Activated CD4-positive, alpha-beta T cell treated with anti-CD3 and anti-CD28 coated beads, Interleukin-2, Interleukin-4, amounts not matched to agents 100 ng/mL and 50 ng/mL, durations not matched to agents 16 hours and 8 hours (primary cell): ENCODE measurements at regions not wholly inside any gene's neighbourhood (a gene's known extent, or its start where the extent isn't known, plus 50 kb on each side); places are given as distances from the start of the nearest gene placed in this dataset.
"Not testable (repeated sequence)": the region's sequence is repeated elsewhere in the genome, so short reads cannot be mapped to it uniquely, and the experiment has no call there.

ENCODE experiments used
- DNase-seq: peaks from one replicate; pipeline ENCODE4 v3.0.0-alpha.2; 2020; ENCODE audit warnings: low spot score

DNA sequence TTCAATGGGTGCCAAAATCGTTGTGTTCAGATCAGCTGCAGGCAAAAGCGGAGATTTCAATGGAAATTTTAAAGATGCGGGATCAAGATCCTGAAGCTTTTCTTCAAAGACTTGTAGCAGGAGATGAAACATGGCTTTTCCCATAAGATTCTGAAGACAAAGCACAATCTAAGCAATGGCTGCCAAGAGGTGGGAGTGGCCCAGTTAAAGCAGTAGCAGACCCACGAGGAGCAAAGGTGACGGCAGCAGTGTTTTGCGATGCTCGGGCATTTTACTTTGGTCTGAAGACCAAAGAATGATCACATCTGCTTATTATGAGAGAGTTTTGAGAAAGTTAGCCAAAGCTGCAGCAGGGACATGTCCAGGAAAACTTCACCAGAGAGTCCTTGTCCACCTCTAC lies 222.9 kb downstream of the DSC3 start:
- no peak for DNase-seq

DNA sequence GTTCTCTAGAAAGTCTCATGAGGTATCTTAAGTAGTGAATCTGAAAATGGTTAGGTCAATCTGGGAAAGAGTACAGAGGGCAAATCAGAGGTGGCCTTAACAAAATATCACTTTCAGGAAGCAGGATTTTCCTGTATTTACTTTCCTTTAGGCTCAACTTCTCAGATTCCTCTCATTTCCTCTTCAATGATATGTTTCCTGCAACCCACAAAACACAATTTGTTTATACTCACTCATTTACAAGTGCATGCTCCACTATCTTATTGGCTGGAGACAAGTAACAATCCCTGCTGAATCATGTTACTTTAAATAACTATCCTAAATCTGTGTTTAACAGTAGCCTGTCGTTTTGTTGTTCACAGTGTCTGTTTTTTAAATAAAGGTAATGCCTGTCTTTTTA lies 228.1 kb downstream of the DSC3 start:
- DNase-seq = no peak

DNA sequence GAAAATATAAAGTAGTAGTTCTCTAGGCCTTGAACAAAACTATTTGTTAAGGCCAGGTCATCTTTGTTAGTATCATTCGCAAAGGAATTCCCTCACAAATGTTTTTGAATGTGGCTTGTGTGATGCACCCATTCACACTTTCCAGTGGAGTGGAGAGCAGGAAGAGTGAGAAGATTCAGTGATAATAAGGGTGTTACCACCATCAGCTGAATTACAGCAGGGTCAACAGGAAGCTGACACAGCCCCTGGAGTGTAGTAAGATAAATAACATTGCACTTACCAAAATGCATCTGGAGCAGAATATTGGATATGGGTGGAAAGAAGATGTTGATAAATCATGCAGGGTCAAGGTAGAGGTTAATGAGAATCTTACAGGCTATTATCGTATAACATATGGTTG lies 231.0 kb downstream of the DSC3 start:
- no peak for DNase-seq

DNA sequence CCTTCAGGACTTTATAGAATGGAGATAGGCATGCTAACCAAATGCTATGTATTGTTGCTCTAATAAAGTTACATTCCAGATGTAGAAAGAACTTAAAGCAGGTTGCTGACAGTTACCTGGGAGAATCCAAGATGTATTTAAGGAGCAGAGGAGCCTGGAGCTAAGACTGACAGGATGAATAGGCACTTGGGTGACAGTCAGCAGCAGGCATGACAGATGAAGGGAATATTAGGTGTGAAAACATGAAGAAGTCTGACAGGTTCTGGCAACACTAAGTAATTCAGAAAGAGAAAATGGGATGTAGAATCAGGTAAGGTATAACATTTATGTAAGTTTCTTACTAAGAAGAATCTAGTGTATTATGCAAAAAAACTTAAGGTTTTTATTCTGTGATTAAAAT lies 232.0 kb downstream of the DSC3 start:
- DNase-seq = no peak

DNA sequence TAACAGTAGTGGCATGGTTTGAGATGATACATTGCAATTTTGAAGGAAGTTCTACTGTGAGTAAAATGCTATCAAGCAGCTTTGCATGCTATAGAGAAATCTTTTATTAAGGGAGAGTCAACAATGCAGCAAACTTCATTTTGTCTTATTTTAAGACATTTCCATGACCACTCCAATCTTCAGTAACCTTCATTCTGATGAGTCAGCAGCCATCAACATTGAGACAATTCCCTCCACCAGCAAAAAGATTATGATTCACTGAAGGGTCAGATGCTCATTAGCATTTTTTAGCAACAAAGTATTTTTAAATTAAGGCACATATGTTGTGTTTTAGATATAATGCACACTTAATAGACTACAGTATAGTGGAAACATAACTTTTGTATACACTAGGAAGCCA lies 235.7 kb downstream of the DSC3 start:
- no peak for DNase-seq

DNA sequence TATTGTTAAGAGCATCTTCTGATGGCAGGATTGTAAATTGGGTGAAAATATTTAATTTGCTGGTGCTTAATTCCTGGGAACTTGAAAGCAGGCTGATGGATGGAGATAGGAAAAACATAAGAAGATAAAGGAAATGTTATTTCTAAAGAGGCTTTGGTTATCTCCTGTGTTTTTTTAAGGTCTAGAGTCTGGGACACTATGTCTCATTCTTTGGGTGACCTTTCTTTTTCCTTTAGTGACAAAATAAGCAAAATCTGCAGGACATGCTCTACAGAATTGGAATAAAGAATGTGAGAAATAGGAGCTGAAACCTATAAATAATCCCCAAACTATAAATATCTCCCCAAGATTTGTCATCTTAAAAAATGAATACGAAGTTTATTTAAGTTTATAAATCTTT lies 241.7 kb downstream of the DSC3 start:
- no peak for DNase-seq

DNA sequence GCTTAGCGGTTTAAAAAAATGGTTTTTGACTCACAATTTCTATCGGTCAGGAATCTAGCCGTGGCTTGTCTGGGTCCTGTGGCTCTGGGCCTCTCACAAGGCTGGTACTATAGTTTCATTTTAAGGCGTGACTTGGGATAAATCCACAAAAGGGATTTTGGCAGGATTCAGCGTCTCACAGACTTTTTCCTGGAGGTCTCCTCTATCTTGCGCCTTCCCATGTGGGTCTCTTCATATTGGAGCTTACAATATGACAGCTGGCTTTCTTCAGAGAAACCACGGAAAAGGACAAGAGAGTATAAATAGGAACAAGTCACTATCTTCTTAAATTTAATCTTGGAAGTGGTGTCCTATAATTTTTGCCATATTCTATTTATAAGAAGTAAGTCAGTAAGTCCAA lies 250.5 kb downstream of the DSC3 start:
- no peak for DNase-seq

DNA sequence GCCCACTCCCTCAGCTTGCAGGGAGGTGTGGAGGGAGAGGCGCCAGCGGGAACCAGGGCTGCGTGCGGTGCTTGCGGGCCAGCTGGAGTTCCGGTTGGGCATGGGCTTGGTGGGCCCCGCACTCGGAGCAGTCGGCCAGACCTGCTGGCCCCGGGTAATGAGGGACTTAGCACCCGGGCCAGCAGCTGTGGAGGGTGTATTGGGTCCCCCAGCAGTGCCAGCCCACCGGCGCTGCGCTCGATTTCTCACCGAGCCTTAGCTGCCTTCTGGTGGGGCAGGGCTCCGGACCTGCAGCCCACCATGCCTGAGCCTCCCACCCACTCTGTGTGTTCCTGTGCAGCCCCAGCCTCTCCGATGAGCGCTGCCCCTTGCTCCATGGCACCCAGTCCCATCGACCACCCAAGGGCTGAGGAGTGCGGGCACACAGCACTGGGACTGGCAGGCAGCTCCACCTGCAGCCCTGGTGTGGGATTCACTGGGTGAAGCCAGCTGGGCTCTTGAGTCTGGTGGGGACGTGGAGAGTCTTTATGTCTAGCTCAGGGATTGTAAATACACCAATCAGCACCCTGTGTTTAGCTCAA lies 254.0 kb downstream of the DSC3 start:
- not testable (repeated sequence) for DNase-seq

DNA sequence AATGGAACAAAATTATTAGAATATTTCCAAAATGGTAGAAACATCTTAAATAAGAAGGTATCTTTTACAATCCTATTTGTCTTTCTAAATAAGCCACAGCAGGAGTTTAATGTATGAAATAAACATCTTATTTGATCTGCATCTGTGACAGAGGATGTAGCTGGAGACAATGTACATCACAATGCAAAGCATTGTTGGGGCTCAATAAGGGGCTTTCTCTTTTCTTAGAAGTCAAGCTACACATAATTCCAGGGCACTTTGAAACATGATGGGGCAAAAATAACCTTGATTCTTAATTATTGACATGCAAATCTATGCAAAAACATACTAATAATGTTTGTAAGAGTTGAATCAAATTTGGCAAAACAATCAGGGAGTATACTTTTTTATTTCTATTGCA lies 255.1 kb downstream of the DSC3 start:
- no peak for DNase-seq

DNA sequence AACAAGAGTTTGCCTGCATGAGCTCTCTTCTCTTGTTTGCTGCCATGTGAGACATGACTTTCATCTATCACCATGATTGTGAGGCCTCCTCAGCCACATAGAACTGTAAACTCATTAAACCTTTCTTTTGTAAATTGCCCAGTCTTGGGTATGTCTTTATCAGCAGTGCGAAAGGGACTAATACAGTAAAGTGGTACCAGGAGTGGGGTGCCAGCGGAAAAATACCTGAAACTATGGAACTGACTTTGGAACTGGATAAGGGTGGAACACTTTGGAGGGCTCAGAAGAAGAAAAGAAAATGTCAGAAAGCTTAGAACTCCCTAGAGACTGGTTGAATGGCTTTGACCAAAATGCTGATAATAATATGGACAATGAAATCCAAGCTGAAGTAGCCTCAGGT lies 260.9 kb downstream of the DSC3 start:
- no peak for DNase-seq

DNA sequence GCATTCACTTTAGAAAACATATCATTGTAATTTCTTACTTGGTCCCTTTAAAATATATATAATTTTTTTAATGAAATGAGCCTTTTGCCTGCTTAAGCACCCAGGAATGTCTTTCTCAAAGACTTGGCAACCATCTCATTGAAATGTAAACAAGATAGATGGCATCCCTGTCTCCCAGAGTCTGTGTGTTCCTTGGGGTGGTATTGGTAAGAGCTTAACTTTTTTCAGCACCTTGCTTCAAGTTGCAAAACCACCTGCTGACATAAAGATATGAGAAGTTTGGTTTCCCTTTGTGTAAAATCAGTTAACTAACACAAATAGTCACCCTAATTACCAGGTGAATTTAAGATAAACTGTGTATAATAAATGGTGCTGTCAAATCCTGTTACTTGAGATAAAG lies 266.9 kb downstream of the DSC3 start:
- DNase-seq = no peak

DNA sequence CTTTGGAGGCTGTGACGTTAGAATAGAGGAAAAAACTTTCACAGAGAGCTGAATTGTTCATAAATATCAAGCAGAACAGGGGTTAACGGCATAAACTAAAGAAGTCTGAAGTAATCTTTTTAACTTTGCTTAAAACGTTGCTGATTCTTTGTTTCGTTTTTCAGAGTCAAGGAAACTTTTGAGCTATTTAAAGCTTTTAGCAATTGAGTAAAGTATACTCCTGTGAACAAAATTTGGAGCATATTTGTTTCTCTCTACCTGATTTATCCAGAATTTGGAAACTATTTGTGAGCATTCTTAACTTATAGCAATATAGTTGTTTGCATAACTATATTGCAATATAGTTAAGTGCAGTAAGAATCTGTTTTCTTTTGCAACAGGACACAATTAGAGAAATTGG lies 270.4 kb downstream of the DSC3 start:
- DNase-seq = not testable (repeated sequence)

DNA sequence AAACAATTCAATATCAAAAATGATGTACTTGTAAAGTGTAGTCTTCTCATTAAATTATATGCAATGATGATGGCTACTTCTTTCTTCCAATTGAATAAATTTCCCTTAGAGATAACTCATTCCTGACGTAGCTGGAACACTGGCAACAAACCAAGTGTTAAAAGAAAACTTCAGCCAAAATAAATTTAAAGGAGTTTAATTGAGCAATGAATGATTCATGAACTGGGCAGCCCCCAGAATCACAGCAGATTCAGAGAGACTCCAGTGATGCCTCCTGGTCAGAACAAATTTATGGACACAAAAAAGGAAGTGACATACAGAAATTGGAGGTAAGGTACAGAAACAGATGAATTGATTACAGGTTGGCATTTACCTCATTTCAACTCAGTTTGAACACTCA lies 276.5 kb downstream of the DSC3 start:
- DNase-seq = no peak

DNA sequence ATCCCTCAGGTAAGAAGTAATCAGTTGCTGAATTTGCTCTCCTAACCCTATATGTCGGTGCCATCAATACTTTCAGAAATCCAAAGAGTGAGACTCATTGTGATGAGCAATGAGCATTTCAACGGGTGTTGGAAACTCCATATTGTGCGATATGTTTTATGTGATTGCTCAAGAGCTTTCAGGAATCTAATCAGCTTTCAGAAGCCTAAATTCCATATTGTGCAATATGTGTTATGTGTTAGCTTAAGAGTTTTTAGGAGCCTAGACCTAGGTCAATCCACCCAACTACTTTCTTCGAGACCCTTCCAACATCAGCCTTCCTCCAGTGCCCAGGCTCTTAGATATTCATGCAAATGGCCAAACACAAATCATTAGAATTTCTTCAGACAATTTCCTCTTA lies 277.3 kb downstream of the DSC3 start:
- no peak for DNase-seq

DNA sequence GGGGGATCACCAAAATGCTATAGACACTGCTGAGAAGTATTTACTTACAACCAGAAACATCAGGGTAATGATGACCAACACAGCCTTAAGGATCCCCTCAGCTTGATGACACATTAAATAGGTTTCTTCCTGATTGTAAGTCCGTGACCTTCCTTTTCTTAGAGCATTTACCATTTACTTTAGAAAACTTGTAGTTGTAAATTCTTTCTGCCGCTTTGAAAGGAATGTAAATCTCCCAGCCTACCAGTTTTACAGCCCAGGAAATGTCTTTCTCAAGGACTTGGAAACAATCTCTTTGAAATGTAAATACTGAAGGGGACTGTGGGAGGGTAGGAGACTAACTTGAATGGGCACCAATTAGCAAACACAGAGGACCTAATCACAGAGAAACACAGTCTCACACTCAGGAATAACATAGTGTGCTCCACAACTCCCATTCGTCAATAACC lies 278.6 kb downstream of the DSC3 start:
- no peak for DNase-seq

DNA sequence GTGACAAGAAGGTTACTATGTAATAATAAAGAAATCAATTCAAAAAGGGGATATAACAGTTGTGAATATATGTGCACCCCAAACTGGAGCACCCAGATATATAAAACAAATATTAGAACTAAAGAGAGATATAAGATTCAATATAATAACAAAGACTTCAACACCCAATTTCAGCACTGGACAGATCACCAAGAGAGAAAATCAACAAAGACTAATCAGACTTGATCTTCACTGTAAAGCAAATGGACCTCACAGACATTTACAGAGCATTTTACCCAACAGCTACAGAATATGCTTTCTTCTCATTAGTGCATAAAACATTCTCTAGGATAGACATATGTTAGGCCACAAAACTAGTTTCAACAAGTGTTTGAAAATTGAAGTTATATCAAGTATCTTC lies 287.7 kb downstream of the DSC3 start:
- DNase-seq = no peak

DNA sequence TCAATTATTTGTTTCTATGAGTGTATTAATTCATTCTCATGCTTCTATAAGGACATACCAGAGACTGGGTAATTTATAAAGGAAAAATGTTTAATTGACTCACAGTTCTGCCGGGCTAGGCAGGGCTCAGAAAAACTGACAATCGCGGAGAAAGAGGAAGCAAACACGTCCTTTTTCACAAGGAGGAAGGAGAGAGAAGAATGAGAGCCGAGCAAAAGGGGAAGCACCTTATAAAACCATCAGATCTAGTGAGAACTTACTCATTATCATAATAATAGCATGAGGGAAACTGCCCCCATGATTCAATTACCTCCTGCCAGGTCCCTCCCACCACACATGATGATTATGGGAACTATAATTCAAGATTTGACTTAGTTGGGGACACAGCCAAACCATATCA lies 294.0 kb downstream of the DSC3 start:
- no peak for DNase-seq

DNA sequence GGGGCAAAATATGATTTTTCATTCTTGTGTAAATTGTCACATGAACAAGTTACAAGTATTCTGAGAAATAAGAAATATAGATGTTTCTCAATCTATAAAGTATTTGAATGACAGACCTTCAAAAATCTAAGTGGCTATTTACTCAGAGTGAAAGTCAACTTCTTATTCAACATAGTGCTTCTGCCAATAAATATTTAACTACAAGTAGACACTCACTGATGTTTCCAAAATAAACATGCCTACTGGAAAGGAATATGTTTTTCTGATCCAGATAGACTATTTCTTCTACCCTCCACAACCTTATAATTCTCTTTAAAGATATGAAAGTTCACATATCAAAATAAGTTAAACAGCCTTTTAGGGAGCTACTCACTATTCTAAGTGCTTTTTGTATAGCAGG lies 296.3 kb downstream of the DSC3 start:
- no peak for DNase-seq

DNA sequence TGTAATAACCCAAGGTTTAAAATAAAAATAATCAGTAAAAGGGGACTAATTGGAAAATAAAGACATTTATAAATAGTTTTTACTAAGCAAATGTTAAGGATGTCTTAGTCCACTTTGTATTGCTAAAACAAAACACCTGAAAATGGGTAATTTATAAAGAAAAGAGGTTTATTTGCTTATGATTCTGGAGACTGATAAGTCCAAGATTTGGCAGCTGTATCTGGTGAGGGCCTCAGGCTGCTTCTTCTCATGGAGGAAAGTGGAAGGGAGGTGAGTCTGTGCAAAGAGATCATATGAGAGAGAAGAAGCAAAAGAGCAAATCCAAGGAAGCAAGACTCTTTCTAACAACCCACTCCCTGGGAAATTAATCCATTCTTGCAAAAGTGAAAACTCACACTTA lies 299.5 kb downstream of the DSC3 start:
- DNase-seq = no peak

DNA sequence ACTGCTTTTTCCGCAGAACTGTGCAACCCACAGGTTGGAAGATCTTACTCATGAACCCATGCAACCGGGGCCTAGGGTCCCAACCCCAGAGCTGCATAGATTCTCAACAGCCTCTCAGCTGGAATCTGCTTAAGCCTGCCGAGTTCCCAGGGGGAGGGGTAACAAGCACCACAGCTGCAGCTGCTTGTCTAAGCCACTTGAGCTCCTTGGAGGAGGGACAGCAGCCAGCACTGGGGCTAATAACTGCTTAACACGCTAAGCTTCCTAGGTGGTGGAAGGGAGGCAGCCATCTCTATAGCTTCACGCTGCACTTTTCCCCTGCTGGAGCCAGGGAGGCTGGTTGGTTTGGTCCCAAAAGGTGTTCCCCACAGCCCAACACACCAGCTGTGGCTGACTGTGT lies 311.6 kb downstream of the DSC3 start:
- no peak for DNase-seq

DNA sequence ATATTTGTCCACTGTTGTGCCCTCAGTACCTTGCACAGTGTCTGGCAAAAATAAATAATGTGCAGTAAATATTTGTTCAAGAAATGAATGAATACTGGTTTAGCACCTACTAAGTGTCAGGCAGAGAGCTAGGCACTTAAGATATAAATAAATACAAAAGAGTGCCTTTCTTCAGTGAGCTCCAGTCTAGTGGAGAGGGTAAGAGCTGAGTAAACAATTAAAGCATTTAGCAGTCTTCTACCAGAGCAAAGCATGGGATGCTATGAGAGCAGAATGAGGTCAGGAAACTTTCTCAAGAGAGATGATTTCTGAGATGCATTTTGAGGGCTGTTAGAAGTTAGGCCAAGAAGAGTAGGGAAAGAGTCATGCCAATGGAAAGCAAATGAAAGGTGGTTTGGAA lies 314.7 kb downstream of the DSC3 start:
- no peak for DNase-seq

DNA sequence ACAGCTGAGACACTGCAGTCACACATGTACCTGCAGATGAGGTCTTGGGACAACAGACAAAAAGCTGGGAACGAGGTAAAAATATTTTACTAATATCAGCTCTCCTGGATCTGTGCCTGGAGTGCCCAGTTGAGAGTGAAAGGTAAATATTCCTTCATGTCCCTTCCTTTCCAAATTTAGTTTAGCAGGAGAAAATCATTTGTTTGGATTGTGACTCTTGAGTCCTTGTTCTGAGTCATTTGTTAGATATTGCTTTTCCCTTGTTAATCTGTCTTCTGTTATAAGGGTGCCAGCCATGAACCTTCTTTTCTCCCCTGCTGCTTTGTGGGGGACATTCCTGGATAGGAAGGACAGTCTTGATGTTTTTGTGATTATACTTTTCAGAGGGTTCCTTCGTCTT lies 329.2 kb downstream of the DSC3 start:
- no peak for DNase-seq

DNA sequence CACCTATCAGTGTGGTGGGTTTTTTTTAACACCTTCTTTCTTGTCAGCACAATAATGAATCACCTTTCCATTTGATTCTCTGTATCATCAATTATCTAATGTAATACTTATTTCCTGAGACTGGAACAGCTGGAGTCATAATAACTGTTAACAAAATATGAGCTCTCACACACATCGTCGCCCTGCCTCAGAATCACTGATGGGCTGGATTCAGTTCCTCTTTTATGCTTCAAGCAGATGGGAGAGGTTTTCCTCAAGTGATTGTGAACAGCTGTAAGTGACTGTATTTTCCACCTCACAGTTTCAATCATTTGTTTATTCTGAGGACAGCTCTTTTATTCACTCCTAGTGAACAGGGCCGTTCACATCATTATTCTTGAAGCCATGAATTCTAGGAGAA lies 330.2 kb downstream of the DSC3 start:
- DNase-seq = no peak

DNA sequence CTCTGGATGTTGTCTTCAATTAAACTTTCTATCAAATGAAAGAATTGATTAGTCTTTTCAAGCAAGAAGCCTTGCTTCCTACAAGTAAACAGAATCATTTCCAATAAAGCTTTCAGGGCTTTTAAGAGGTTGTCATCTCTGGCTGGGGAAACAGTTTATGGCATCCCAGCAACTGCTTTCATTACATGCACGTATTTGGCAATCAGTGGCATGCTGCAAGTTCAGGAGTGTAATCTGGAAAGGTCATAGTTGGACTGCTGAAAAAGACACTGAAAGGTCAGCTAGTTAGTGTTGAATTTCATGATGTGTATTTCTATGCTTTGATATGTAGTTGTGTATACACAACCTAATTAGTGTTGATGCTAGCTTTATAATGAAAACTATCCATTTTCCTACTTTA lies 332.9 kb downstream of the DSC3 start:
- no peak for DNase-seq

DNA sequence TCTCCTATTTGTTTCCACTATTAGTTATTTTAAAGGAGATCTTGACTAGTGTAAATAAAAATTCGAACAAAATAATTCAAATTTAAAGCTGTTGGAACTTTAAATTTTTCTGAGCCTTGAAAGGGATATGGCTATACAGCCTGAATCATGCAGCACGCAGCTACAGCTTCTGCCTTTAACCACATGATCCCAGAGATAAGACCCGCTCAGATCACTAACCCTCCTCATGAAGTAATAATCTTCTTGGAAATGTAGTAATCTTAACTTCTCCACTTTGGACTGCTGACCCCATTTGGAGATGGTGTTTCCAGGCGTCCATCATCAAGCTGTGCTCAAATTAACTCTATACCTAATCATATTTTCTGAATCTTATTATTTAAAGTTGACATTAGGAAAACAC lies 336.6 kb downstream of the DSC3 start:
- DNase-seq = no peak
